ENCODE measurements at regions not wholly inside any gene's neighbourhood (a gene's known extent, or its start where the extent isn't known, plus 50 kb on each side); places are given as distances from the start of the nearest gene placed in this dataset.

DNA sequence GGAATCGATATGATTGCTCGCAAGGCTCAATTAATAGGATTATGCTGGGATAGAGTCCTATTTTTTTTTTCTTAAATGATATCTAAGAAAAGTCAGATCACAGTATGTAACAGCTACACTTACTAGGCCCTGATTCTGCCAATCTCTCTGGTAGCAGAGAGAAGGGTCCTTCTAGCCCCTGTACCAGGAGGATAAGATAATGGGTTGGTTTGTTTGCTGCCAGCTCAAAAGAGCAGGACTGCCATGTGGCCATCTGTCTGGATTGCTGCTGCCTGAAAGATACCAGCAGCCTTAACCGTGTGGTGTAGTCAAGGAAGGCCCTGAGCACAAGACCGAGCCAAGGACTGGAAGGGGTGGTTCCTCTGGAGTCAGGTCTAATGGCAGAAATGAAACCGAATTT is 236.4 kb downstream of the KLF13 start:
- SMC1A ChIA-PET (ENCODE audit: uncharacterized antibody, unreplicated experiment): no interaction called here
- no peaks in the 10 kb centered on the region; the same call in 2 of the 3 replicates for H3K9me3 ChIP-seq (replicated peaks; ENCODE audit: control insufficient read depth, insufficient read depth, low read length)
- no peaks in the 10 kb centered on the region for H3K27me3 ChIP-seq (replicated peaks in 1 of 2; ENCODE audit: control insufficient read depth in 2 of 2, insufficient read depth in 2 of 2, low read length in 1 of 2)
- H3K4me3 ChIP-seq: no peak overlapping the region
- H4K20me1 ChIP-seq (ENCODE audit: control insufficient read depth, insufficient read depth): no peaks in the 10 kb centered on the region
- H3K79me2 ChIP-seq (ENCODE audit: control insufficient read depth, insufficient read depth, low read length): no peaks in the 10 kb centered on the region
- RAD21 ChIA-PET (ENCODE audit: unreplicated experiment): no interaction called here
- H3K4me2 ChIP-seq (ENCODE audit: control insufficient read depth, insufficient read depth): no peak overlapping the region
- FAIRE-seq (no peak), ATAC-seq (no peak), DNase-seq (ENCODE audit: low read depth, low spot score) (no peak)
- no peak overlapping the region for H3K27ac ChIP-seq (ENCODE audit: control insufficient read depth, insufficient read depth)
- BruUV-seq (replicated peaks): no TSS peak
- H3K36me3 ChIP-seq (ENCODE audit: control insufficient read depth in 2 of 2, insufficient read depth in 2 of 2, low read length in 1 of 2): no peaks in the 10 kb centered on the region
- in situ Hi-C loops (cut with MboI): no loop called here
- TF ChIP-seq, protein P1, sequence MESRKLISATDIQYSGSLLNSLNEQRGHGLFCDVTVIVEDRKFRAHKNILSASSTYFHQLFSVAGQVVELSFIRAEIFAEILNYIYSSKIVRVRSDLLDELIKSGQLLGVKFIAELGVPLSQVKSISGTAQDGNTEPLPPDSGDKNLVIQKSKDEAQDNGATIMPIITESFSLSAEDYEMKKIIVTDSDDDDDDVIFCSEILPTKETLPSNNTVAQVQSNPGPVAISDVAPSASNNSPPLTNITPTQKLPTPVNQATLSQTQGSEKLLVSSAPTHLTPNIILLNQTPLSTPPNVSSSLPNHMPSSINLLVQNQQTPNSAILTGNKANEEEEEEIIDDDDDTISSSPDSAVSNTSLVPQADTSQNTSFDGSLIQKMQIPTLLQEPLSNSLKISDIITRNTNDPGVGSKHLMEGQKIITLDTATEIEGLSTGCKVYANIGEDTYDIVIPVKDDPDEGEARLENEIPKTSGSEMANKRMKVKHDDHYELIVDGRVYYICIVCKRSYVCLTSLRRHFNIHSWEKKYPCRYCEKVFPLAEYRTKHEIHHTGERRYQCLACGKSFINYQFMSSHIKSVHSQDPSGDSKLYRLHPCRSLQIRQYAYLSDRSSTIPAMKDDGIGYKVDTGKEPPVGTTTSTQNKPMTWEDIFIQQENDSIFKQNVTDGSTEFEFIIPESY (IDR thresholded peaks at IDR 0.05): no peak
- no peak for TF ChIP-seq SUPT20H (IDR thresholded peaks at IDR 0.05; ENCODE audit: borderline replicate concordance, control insufficient read depth, low read depth, low read length)
- TF ChIP-seq, protein P2, sequence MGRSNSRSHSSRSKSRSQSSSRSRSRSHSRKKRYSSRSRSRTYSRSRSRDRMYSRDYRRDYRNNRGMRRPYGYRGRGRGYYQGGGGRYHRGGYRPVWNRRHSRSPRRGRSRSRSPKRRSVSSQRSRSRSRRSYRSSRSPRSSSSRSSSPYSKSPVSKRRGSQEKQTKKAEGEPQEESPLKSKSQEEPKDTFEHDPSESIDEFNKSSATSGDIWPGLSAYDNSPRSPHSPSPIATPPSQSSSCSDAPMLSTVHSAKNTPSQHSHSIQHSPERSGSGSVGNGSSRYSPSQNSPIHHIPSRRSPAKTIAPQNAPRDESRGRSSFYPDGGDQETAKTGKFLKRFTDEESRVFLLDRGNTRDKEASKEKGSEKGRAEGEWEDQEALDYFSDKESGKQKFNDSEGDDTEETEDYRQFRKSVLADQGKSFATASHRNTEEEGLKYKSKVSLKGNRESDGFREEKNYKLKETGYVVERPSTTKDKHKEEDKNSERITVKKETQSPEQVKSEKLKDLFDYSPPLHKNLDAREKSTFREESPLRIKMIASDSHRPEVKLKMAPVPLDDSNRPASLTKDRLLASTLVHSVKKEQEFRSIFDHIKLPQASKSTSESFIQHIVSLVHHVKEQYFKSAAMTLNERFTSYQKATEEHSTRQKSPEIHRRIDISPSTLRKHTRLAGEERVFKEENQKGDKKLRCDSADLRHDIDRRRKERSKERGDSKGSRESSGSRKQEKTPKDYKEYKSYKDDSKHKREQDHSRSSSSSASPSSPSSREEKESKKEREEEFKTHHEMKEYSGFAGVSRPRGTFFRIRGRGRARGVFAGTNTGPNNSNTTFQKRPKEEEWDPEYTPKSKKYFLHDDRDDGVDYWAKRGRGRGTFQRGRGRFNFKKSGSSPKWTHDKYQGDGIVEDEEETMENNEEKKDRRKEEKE (IDR thresholded peaks at IDR 0.05): no peak
- H2AFZ ChIP-seq (ENCODE audit: control insufficient read depth, low read depth, low read length): no peak overlapping the region
- WGBS (ENCODE audit: insufficient coverage, insufficient replicate concordance, low lambda C conversion rate, missing lambda C conversion rate): 54% methylated on average over 5 of the region's 5 CpGs
- POLR2A ChIA-PET: no interaction called here
- intact Hi-C loops (cut with micrococcal nuclease; ENCODE audit: unreplicated experiment): loop anchor here (5.0 kb wide), 1 partner anchor 36 kb away; no protein-coding TSS in a partner anchor
- H3K4me1 ChIP-seq (ENCODE audit: control insufficient read depth, insufficient read depth, low read length): no peaks in the 10 kb centered on the region
- no peak overlapping the region for H3K9ac ChIP-seq (ENCODE audit: control insufficient read depth, insufficient read depth, low read length)
- CTCF ChIA-PET: no interaction called here

All from GM12878 (cell line).